ENCODE measurements at regions not wholly inside any gene's neighbourhood (a gene's known extent, or its start where the extent isn't known, plus 50 kb on each side); places are given as distances from the start of the nearest gene placed in this dataset.

- no peak for TF ChIP-seq CTCF (IDR thresholded peaks at IDR 0.05)
- DNase-seq (peak in 1 of 4 donors; percentile 10), ATAC-seq (peak; percentile 62)
- Histone ChIP-seq H3K4me1 (no peaks in the 10 kb centered on the region), H3K27me3 (no peaks in the 10 kb centered on the region), H3K27ac (no peak overlapping the region), H3K4me3 (no peak overlapping the region), H3K36me3 (no peaks in the 10 kb centered on the region), H3K9me3 (no peaks in the 10 kb centered on the region)
- intact Hi-C loops (cut with DNase I), result no loop called here
These were observed 260.8 kb upstream of the G2E3 start for GRCh38 chr14:30297876-30298795.

DNA sequence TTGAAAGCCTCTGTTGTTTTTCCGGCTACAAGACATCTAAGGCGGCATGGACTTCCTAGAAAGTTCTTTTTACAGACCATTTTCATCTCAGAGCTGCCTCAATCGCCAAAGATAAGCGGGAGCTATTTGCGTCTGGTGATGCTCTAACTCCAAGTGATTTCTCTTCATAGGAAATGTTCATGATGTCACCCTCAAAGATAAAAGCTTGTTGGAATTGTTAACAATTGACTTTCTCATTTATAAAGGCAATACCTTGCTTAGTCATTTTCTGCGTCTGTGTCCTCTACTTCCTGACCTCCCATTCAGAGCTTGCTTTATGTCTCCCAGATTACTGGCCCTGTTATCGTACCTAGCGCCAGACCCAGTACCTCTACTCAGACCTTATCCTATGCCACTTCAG is 259.0 kb upstream of the G2E3 start:
- Histone ChIP-seq H3K9me3 (no peaks in the 10 kb centered on the region), H3K4me3 (no peak overlapping the region), H3K27ac (no peak overlapping the region), H3K4me1 (no peaks in the 10 kb centered on the region), H3K36me3 (no peaks in the 10 kb centered on the region), H3K27me3 (no peaks in the 10 kb centered on the region)
- ATAC-seq, result no peak
- DNase-seq, result no peak
- no peak for TF ChIP-seq CTCF (IDR thresholded peaks at IDR 0.05)
- intact Hi-C loops (cut with DNase I), result no loop called here

- Histone ChIP-seq H3K27me3 (no peaks in the 10 kb centered on the region), H3K4me3 (no peak overlapping the region), H3K36me3 (no peaks in the 10 kb centered on the region), H3K4me1 (no peaks in the 10 kb centered on the region), H3K27ac (no peak overlapping the region), H3K9me3 (no peaks in the 10 kb centered on the region)
- no peak for ATAC-seq
- no peak for TF ChIP-seq CTCF (IDR thresholded peaks at IDR 0.05)
- intact Hi-C loops (cut with DNase I), result no loop called here
- no peak for DNase-seq
These were observed 255.6 kb upstream of the G2E3 start for GRCh38 chr14:30303350-30303749.

DNA sequence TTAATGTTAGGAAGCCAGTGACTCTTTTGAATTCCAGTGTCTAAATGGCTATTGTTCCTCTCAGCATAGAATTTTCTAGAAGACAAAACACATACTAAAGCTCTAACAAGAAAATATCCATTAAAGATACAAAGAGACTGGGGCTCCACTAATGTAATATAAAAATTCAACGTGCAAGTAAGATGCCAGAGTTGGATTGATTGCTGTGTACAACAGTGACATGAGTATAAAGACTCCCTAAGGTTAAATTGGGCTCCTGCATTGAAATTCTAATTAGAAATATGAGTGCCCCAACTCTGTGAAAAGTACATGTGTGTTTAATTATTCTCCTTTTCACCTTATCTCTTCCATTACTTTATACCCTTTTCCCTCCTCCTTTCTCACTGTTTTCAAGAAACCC is 253.6 kb upstream of the G2E3 start:
- no peak for ATAC-seq
- intact Hi-C loops (cut with DNase I), result no loop called here

More for the DNA sequence above, 253.6 kb upstream of the G2E3 start:
- Histone ChIP-seq H3K27me3 (no peaks in the 10 kb centered on the region), H3K4me3 (no peak overlapping the region), H3K4me1 (no peaks in the 10 kb centered on the region), H3K36me3 (no peaks in the 10 kb centered on the region), H3K9me3 (no peaks in the 10 kb centered on the region), H3K27ac (no peak overlapping the region)
- no peak for TF ChIP-seq CTCF (IDR thresholded peaks at IDR 0.05)
- no peak for DNase-seq

Measured in left lung (tissue), 4 donors.